CD4-positive, CD25-positive, alpha-beta regulatory T cell (primary cell): ENCODE measurements at regions not wholly inside any gene's neighbourhood (a gene's known extent, or its start where the extent isn't known, plus 50 kb on each side); places are given as distances from the start of the nearest gene placed in this dataset.

Experiments used
- ATAC-seq, 2 donors: fragments of 150-1000 bp; cut with Tn5 transposase; one replicate each; pipeline ENCODE4 v1.10.0; 2021; ENCODE audit warnings: low read depth in 2 of 2, moderate number of reproducible peaks in 2 of 2, moderate library complexity in 1 of 2
- DNase-seq, 3 donors: peaks; one replicate each; pipeline versions ENCODE4 v3.0.0 to v3.0.0-alpha.2; 2012 to 2022; ENCODE audit warnings: mixed read lengths in 1 of 3
- H3K27ac ChIP-seq: one replicate; pipeline ENCODE4 v1.7.0; 2013; ENCODE audit warnings: mild to moderate bottlenecking, low read length; ENCODE audit not compliant: insufficient read depth, poor library complexity, severe bottlenecking
- H3K27me3 ChIP-seq: one replicate; pipeline ENCODE4 v1.7.0; 2013; ENCODE audit warnings: low read length; ENCODE audit not compliant: control insufficient read depth, insufficient read depth
- H3K36me3 ChIP-seq: one replicate; pipeline ENCODE4 v1.7.0; 2013; ENCODE audit warnings: mild to moderate bottlenecking, low read length, moderate library complexity; ENCODE audit not compliant: control insufficient read depth, insufficient read depth
- H3K4me1 ChIP-seq: 2 replicates; pipeline ENCODE4 v1.7.0; 2013; ENCODE audit warnings: mild to moderate bottlenecking, low read length; ENCODE audit not compliant: insufficient read depth, control insufficient read depth, poor library complexity, severe bottlenecking
- H3K4me3 ChIP-seq: one replicate; pipeline ENCODE4 v1.7.0; 2013; ENCODE audit warnings: low read depth, mild to moderate bottlenecking, low read length, moderate library complexity
- H3K9me3 ChIP-seq, 2 experiments: 1 replicate in 1 of 2; 2 replicates in 1 of 2; pipeline ENCODE4 v1.7.0; 2013; ENCODE audit warnings: low read length in 2 of 2, mild to moderate bottlenecking in 1 of 2, moderate library complexity in 1 of 2; ENCODE audit not compliant: control insufficient read depth in 2 of 2
- H3K27ac Mint-ChIP-seq, 3 donors: one replicate each; pipeline ENCODE4 v1.8.0; 2020 to 2022; ENCODE audit warnings: mild to moderate bottlenecking in 3 of 3, mixed read lengths in 3 of 3, moderate library complexity in 2 of 3
- H3K27me3 Mint-ChIP-seq: one replicate; pipeline ENCODE4 v1.8.0; 2022; ENCODE audit warnings: mild to moderate bottlenecking, mixed read lengths
- H3K36me3 Mint-ChIP-seq: one replicate; pipeline ENCODE4 v1.8.0; 2020; ENCODE audit warnings: mixed read lengths
- H3K4me1 Mint-ChIP-seq, 4 donors: one replicate each; pipeline ENCODE4 v1.8.0; 2020 to 2022; ENCODE audit warnings: mixed read lengths in 4 of 4, mild to moderate bottlenecking in 1 of 4
- H3K4me3 Mint-ChIP-seq, 4 donors: one replicate each; pipeline ENCODE4 v1.8.0; 2020 to 2022; ENCODE audit warnings: mild to moderate bottlenecking in 4 of 4, mixed read lengths in 4 of 4, moderate library complexity in 3 of 4
- H3K9me3 Mint-ChIP-seq, 7 donors: one replicate each; pipeline ENCODE4 v1.8.0; 2020 to 2022; ENCODE audit warnings: mixed read lengths in 7 of 7, mild to moderate bottlenecking in 3 of 7, moderate library complexity in 2 of 7

GRCh38 chr1:5393603-5394002 lies 598.6 kb downstream of the NPHP4 start:
- no peak overlapping the region for H3K4me3 Mint-ChIP-seq
- H3K4me1 ChIP-seq = peaks cover 25% of the 10 kb centered on the region
- no peak for ATAC-seq

GRCh38 chr1:5393146-5393545 lies 599.1 kb downstream of the NPHP4 start:
- H3K9me3 Mint-ChIP-seq = peaks cover 0 to 7% (median 2%) of the 10 kb centered on the region in 7 donors
- no peaks in the 10 kb centered on the region for H3K36me3 ChIP-seq
- no peaks in the 10 kb centered on the region for H3K27me3 ChIP-seq
- H3K4me3 ChIP-seq = no peak overlapping the region
- H3K4me1 Mint-ChIP-seq = peaks cover 6 to 27% (median 16%) of the 10 kb centered on the region in 4 donors
- H3K36me3 Mint-ChIP-seq = no peaks in the 10 kb centered on the region
- no peak overlapping the region for H3K27ac ChIP-seq
- H3K27me3 Mint-ChIP-seq = no peaks in the 10 kb centered on the region
- H3K4me1 ChIP-seq = peaks cover 30% of the 10 kb centered on the region
- no peak overlapping the region for H3K27ac Mint-ChIP-seq
- no peak for DNase-seq
- no peaks in the 10 kb centered on the region for H3K9me3 ChIP-seq
- no peak overlapping the region for H3K4me3 Mint-ChIP-seq
- no peak for ATAC-seq

More at GRCh38 chr1:5393603-5394002, 598.6 kb downstream of the NPHP4 start:
- Histone ChIP-seq H3K4me3 (no peak overlapping the region), H3K27ac (no peak overlapping the region), H3K36me3 (no peaks in the 10 kb centered on the region), H3K27me3 (no peaks in the 10 kb centered on the region), H3K9me3 (no peaks in the 10 kb centered on the region)
- H3K9me3 Mint-ChIP-seq = peaks cover 0 to 7% (median 2%) of the 10 kb centered on the region in 7 donors
- H3K4me1 Mint-ChIP-seq = peaks cover 6 to 24% (median 16%) of the 10 kb centered on the region in 4 donors
- no peaks in the 10 kb centered on the region for H3K27me3 Mint-ChIP-seq
- H3K27ac Mint-ChIP-seq = no peak overlapping the region
- DNase-seq = no peak
- H3K36me3 Mint-ChIP-seq = no peaks in the 10 kb centered on the region

GRCh38 chr1:5391725-5392124 lies 600.5 kb downstream of the NPHP4 start:
- Histone ChIP-seq H3K27me3 (no peaks in the 10 kb centered on the region), H3K4me3 (no peak overlapping the region), H3K27ac (no peak overlapping the region), H3K36me3 (no peaks in the 10 kb centered on the region), H3K9me3 (no peaks in the 10 kb centered on the region), H3K4me1 (peaks cover 41% of the 10 kb centered on the region)
- DNase-seq = no peak
- Mint-ChIP-seq H3K9me3 (peaks cover 0 to 7% (median 2%) of the 10 kb centered on the region in 7 donors), H3K36me3 (no peaks in the 10 kb centered on the region), H3K27me3 (no peaks in the 10 kb centered on the region), H3K4me3 (no peak overlapping the region), H3K4me1 (peaks cover 6 to 23% (median 16%) of the 10 kb centered on the region in 4 donors), H3K27ac (no peak overlapping the region)
- ATAC-seq = no peak

- Mint-ChIP-seq H3K4me3 (peak overlapping the region in 1 of 4 donors; percentile 22), H3K27me3 (peaks cover 4% of the 10 kb centered on the region), H3K9me3 (peaks cover 0 to 4% (median 2%) of the 10 kb centered on the region in 7 donors), H3K27ac (peak overlapping the region in 1 of 3 donors; percentile 57), H3K4me1 (peaks cover 6 to 23% (median 16%) of the 10 kb centered on the region in 4 donors), H3K36me3 (no peaks in the 10 kb centered on the region)
- Histone ChIP-seq H3K27me3 (no peaks in the 10 kb centered on the region), H3K36me3 (no peaks in the 10 kb centered on the region), H3K4me3 (no peak overlapping the region), H3K4me1 (peaks cover 41% of the 10 kb centered on the region), H3K9me3 (no peaks in the 10 kb centered on the region), H3K27ac (no peak overlapping the region)
- ATAC-seq (no peak), DNase-seq (no peak)
These were observed 601.7 kb downstream of the NPHP4 start for GRCh38 chr1:5390504-5390903.

- peak overlapping the region; percentile 63 for H3K4me3 ChIP-seq
- H3K4me3 Mint-ChIP-seq = peak overlapping the region; percentile 66 to 79 (median 69)
- no peaks in the 10 kb centered on the region for H3K36me3 Mint-ChIP-seq
- peaks cover 6 to 23% (median 16%) of the 10 kb centered on the region in 4 donors for H3K4me1 Mint-ChIP-seq
- H3K9me3 ChIP-seq = no peaks in the 10 kb centered on the region
- peak; percentile 81 to 86 for ATAC-seq
- no peaks in the 10 kb centered on the region for H3K36me3 ChIP-seq
- H3K9me3 Mint-ChIP-seq = peaks cover 0 to 3% (median 0%) of the 10 kb centered on the region in 7 donors
- no peak overlapping the region for H3K27ac Mint-ChIP-seq
- H3K27me3 ChIP-seq = no peaks in the 10 kb centered on the region
- H3K27ac ChIP-seq = peak overlapping the region; percentile 58
- DNase-seq = peak in 2 of 3 donors; percentile 79 to 85
- H3K4me1 ChIP-seq = peaks cover 41% of the 10 kb centered on the region
- H3K27me3 Mint-ChIP-seq = peaks cover 4% of the 10 kb centered on the region
These were observed 602.9 kb downstream of the NPHP4 start for GRCh38 chr1:5389101-5389885.

GRCh38 chr1:5388622-5389021 lies 603.6 kb downstream of the NPHP4 start:
- Histone ChIP-seq H3K4me1 (peaks cover 41% of the 10 kb centered on the region), H3K27ac (peak overlapping the region; percentile 61), H3K9me3 (no peaks in the 10 kb centered on the region), H3K27me3 (no peaks in the 10 kb centered on the region), H3K4me3 (peak overlapping the region; percentile 63), H3K36me3 (no peaks in the 10 kb centered on the region)
- DNase-seq = no peak
- no peak overlapping the region for H3K27ac Mint-ChIP-seq
- ATAC-seq = peak; percentile 28 to 30
- peaks cover 6 to 18% (median 11%) of the 10 kb centered on the region in 4 donors for H3K4me1 Mint-ChIP-seq
- H3K36me3 Mint-ChIP-seq = no peaks in the 10 kb centered on the region
- peaks cover 4% of the 10 kb centered on the region for H3K27me3 Mint-ChIP-seq
- peak overlapping the region; percentile 66 to 79 (median 69) for H3K4me3 Mint-ChIP-seq
- H3K9me3 Mint-ChIP-seq = peaks cover 0 to 3% (median 0%) of the 10 kb centered on the region in 7 donors

GRCh38 chr1:5386371-5386770 lies 605.9 kb downstream of the NPHP4 start:
- Histone ChIP-seq H3K4me1 (peaks cover 41% of the 10 kb centered on the region), H3K36me3 (no peaks in the 10 kb centered on the region), H3K27me3 (no peaks in the 10 kb centered on the region), H3K9me3 (no peaks in the 10 kb centered on the region), H3K4me3 (no peak overlapping the region), H3K27ac (no peak overlapping the region)
- peaks cover 6 to 14% (median 7%) of the 10 kb centered on the region in 4 donors for H3K4me1 Mint-ChIP-seq
- H3K9me3 Mint-ChIP-seq = no peaks in the 10 kb centered on the region
- DNase-seq = no peak
- no peak for ATAC-seq
- no peaks in the 10 kb centered on the region for H3K36me3 Mint-ChIP-seq
- no peak overlapping the region for H3K4me3 Mint-ChIP-seq
- H3K27ac Mint-ChIP-seq = no peak overlapping the region
- peaks cover 4% of the 10 kb centered on the region for H3K27me3 Mint-ChIP-seq

GRCh38 chr1:5385956-5386355 lies 606.3 kb downstream of the NPHP4 start:
- DNase-seq (no peak), ATAC-seq (no peak)
- Histone ChIP-seq H3K27ac (no peak overlapping the region), H3K9me3 (no peaks in the 10 kb centered on the region), H3K4me3 (no peak overlapping the region), H3K27me3 (no peaks in the 10 kb centered on the region), H3K4me1 (peaks cover 40% of the 10 kb centered on the region), H3K36me3 (no peaks in the 10 kb centered on the region)
- Mint-ChIP-seq H3K36me3 (no peaks in the 10 kb centered on the region), H3K4me1 (peaks cover 6 to 14% (median 7%) of the 10 kb centered on the region in 4 donors), H3K4me3 (no peak overlapping the region), H3K27ac (no peak overlapping the region), H3K27me3 (peaks cover 4% of the 10 kb centered on the region), H3K9me3 (no peaks in the 10 kb centered on the region)
